HCT116 (cell line): ENCODE measurements at regions not wholly inside any gene's neighbourhood (a gene's known extent, or its start where the extent isn't known, plus 50 kb on each side); places are given as distances from the start of the nearest gene placed in this dataset.

Experiments
- ATAC-seq: fragments of 200-7000 bp; cut with Tn5 transposase; 2 replicates; pipeline ENCODE4 v1.9.1; 2020; ENCODE audit warnings: mild to moderate bottlenecking, moderate library complexity
- BruUV-seq: library from RNA; stranded (reverse); fragments of 400-500 nt; replicated peaks from 2 replicates; lab custom pipeline; 2021; lab: Mats Ljungman, UMichigan
- CTCF ChIA-PET: fragments of 300-600 bp; sonication (Branson Sonifier 250); formaldehyde crosslinking; loops from one replicate; lab custom pipeline; 2021; ENCODE audit warnings: antibody characterized with exemption; lab: Charles Lee
- POLR2A ChIA-PET: fragments of 300-600, 350-600 bp; sonication (Branson Sonifier 250); formaldehyde crosslinking; loops from one replicate; lab custom pipeline; 2021; ENCODE audit warnings: antibody characterized with exemption; lab: Charles Lee
- RAD21 ChIA-PET, 2 experiments: fragments of 300-600 bp; sonication (Branson Sonifier 250); formaldehyde crosslinking; loops; one replicate each; lab custom pipeline; 2023; ENCODE audit warnings: low total read pairs in 2 of 2; ENCODE audit not compliant: uncharacterized antibody in 2 of 2, unreplicated experiment in 2 of 2, low non-redundant PET in 1 of 2; lab: Charles Lee
- DNase-seq: peaks from one replicate; pipeline ENCODE4 v3.0.0-alpha.2; 2010; ENCODE audit warnings: low read depth, low spot score
- H2AFZ ChIP-seq: fragments of 200-600 bp; shearing (Covaris generic), sonication (generic); 2 replicates; pipeline ENCODE4 v1.6.1; 2017; ENCODE audit warnings: low read depth, mixed run types, mixed read lengths, antibody characterized with exemption, low read length; ENCODE audit not compliant: poor library complexity, severe bottlenecking
- H3K27ac ChIP-seq: 2 replicates; pipeline ENCODE4 v1.5.1; 2012; ENCODE audit warnings: low read depth, low read length
- H3K27me3 ChIP-seq: fragments of 200-600 bp; sonication (generic); 2 replicates; pipeline ENCODE4 v1.6.1; 2016; ENCODE audit warnings: mixed run types, low read length, mixed read lengths; ENCODE audit not compliant: insufficient read depth
- H3K36me3 ChIP-seq, 2 experiments: fragments of 200-500 bp in 1 of 2; fragments of 200-600 bp in 1 of 2; sonication (Bioruptor generic) in 1 of 2; sonication (generic) in 1 of 2; 2 replicates each; pipeline versions ENCODE4 v1.5.1 to v1.6.1; 2014 to 2016; ENCODE audit warnings: low read length in 2 of 2, inconsistent platforms in 1 of 2, mixed read lengths in 1 of 2, mixed run types in 1 of 2; ENCODE audit not compliant: insufficient read depth in 2 of 2, control insufficient read depth in 1 of 2
- H3K4me1 ChIP-seq, 2 experiments: fragments of 200-600 bp in 1 of 2; sonication (generic) in 1 of 2; 2 replicates each; pipeline versions ENCODE4 v1.5.1 to v1.6.1; 2012 to 2017; ENCODE audit warnings: low read length in 2 of 2, inconsistent platforms in 1 of 2, mild to moderate bottlenecking in 1 of 2, mixed read lengths in 1 of 2, mixed run types in 1 of 2, moderate library complexity in 1 of 2; ENCODE audit not compliant: insufficient read depth in 2 of 2, control insufficient read depth in 1 of 2
- H3K4me2 ChIP-seq: fragments of 200-600 bp; sonication (generic); 2 replicates; pipeline ENCODE4 v1.6.1; 2017; ENCODE audit warnings: mixed run types, low read length, mixed read lengths
- H3K4me3 ChIP-seq, 2 experiments: fragments of 200-600 bp in 1 of 2; sonication (generic) in 1 of 2; replicated peaks in 1 of 2; 2 replicates each; pipeline ENCODE4 v1.5.1; 2011 to 2016; ENCODE audit warnings: low read length in 2 of 2, control low read depth in 1 of 2, low read depth in 1 of 2, mild to moderate bottlenecking in 1 of 2, mixed read lengths in 1 of 2, mixed run types in 1 of 2
- H3K79me2 ChIP-seq: fragments of 200-600 bp; sonication (generic); 2 replicates; pipeline ENCODE4 v1.6.1; 2017; ENCODE audit warnings: mild to moderate bottlenecking, mixed run types, low read length, moderate library complexity, mixed read lengths; ENCODE audit not compliant: insufficient read depth
- H3K9ac ChIP-seq: fragments of 200-600 bp; sonication (generic); 2 replicates; pipeline ENCODE4 v1.6.1; 2016; ENCODE audit warnings: low read length, mixed read lengths
- H3K9me2 ChIP-seq: fragments of 200-600 bp; sonication (generic), shearing (Covaris generic); 2 replicates; pipeline ENCODE4 v1.6.1; 2017; ENCODE audit warnings: mixed run types, mild to moderate bottlenecking, moderate library complexity; ENCODE audit not compliant: insufficient read depth
- H3K9me3 ChIP-seq, 2 experiments: fragments of 200-500 bp in 1 of 2; fragments of 200-600 bp in 1 of 2; sonication (Bioruptor generic) in 1 of 2; sonication (generic) in 1 of 2; 2 replicates each; pipeline ENCODE4 v1.6.1; 2014 to 2017; ENCODE audit warnings: low read length in 2 of 2, mixed read lengths in 2 of 2, inconsistent platforms in 1 of 2, low read depth in 1 of 2, mild to moderate bottlenecking in 1 of 2, mixed run types in 1 of 2, moderate library complexity in 1 of 2; ENCODE audit not compliant: control insufficient read depth in 1 of 2, insufficient read depth in 1 of 2
- H4K20me1 ChIP-seq: fragments of 200-600 bp; sonication (generic), shearing (Covaris generic); 2 replicates; pipeline ENCODE4 v1.6.1; 2017; ENCODE audit warnings: mixed run types, mild to moderate bottlenecking, moderate library complexity; ENCODE audit not compliant: insufficient read depth
- CBX3 ChIP-seq: IDR thresholded peaks from 2 replicates; pipeline ENCODE4 v1.6.1; 2012; ENCODE audit warnings: low read depth
- CEBPB ChIP-seq: IDR thresholded peaks from 2 replicates; pipeline ENCODE4 v1.6.1; 2012; ENCODE audit warnings: low read depth
- EGR1 ChIP-seq: IDR thresholded peaks from 2 replicates; pipeline ENCODE4 v1.6.1; 2012; ENCODE audit warnings: low read depth
- ELF1 ChIP-seq: IDR thresholded peaks from 2 replicates; pipeline ENCODE4 v1.6.1; 2012; ENCODE audit warnings: low read depth, borderline replicate concordance
- EZH2 ChIP-seq: fragments of 200-600 bp; sonication (generic); IDR thresholded peaks from 2 replicates; pipeline ENCODE4 v1.6.1; 2017; ENCODE audit warnings: antibody characterized with exemption, mixed run types
- EZH2phosphoT487 ChIP-seq: fragments of 200-600 bp; IDR thresholded peaks from 2 replicates; pipeline ENCODE4 v1.6.1; 2018; ENCODE audit warnings: antibody characterized with exemption, borderline replicate concordance
- FOSL1 ChIP-seq: IDR thresholded peaks from 2 replicates; pipeline ENCODE4 v1.6.1; 2012; ENCODE audit warnings: low read depth
- JUND ChIP-seq: IDR thresholded peaks from 2 replicates; pipeline ENCODE4 v1.6.1; 2012
- POLR2A ChIP-seq: IDR thresholded peaks from 2 replicates; pipeline ENCODE4 v1.7.0; 2011; ENCODE audit warnings: borderline replicate concordance; ENCODE audit not compliant: insufficient read depth, insufficient read length; ENCODE audit errors: extremely low read depth
- POLR2AphosphoS5 ChIP-seq: IDR thresholded peaks from 2 replicates; pipeline ENCODE4 v1.6.1; 2011; ENCODE audit warnings: mild to moderate bottlenecking, low read depth, low read length, moderate library complexity
- SIN3A ChIP-seq: IDR thresholded peaks from 2 replicates; pipeline ENCODE4 v1.6.1; 2012; ENCODE audit warnings: low read depth
- SP1 ChIP-seq: IDR thresholded peaks from 2 replicates; pipeline ENCODE4 v1.6.1; 2012; ENCODE audit warnings: low read depth
- TCF7L2 ChIP-seq: IDR thresholded peaks from 2 replicates; pipeline ENCODE4 v1.7.0; 2011; ENCODE audit warnings: borderline replicate concordance, inconsistent platforms; ENCODE audit not compliant: insufficient read depth, insufficient read length; ENCODE audit errors: extremely low read depth
- YY1 ChIP-seq: IDR thresholded peaks from 2 replicates; pipeline ENCODE4 v1.6.1; 2011; ENCODE audit warnings: low read length, low read depth, moderate library complexity, mild to moderate bottlenecking; ENCODE audit not compliant: insufficient replicate concordance; ENCODE audit errors: extremely low read depth
- ZFX ChIP-seq: fragments of 450-650 bp; IDR thresholded peaks from 2 replicates; pipeline ENCODE4 v1.6.1; 2017
- ZNF274 ChIP-seq: fragments of 200-500 bp; sonication (Bioruptor generic); IDR thresholded peaks from 2 replicates; pipeline ENCODE4 v1.6.1; 2014; ENCODE audit warnings: mild to moderate bottlenecking, low read depth, low read length, inconsistent platforms
- intact Hi-C: fragments of 100-400 bp; cut with micrococcal nuclease; formaldehyde crosslinking; loops from 2 replicates; pipeline ENCODE4 v1.10.0; 2022
- TF ChIP-seq, protein P1 (sequence below): IDR thresholded peaks from 2 replicates; pipeline ENCODE4 v1.6.1; 2012; ENCODE audit warnings: low read depth
- TF ChIP-seq, protein P2 (sequence below): IDR thresholded peaks from 2 replicates; pipeline ENCODE4 v1.6.1; 2012
- TF ChIP-seq, protein P3 (sequence below): IDR thresholded peaks from 2 replicates; pipeline ENCODE4 v1.6.1; 2011; ENCODE audit warnings: mild to moderate bottlenecking, low read length, moderate library complexity; ENCODE audit not compliant: insufficient replicate concordance; ENCODE audit errors: extremely low read depth
- TF ChIP-seq, protein P4 (sequence below), 3 experiments: fragments of 200-600 bp in 1 of 3; sonication (generic) in 1 of 3; IDR thresholded peaks in 2 of 3; conservative IDR thresholded peaks in 1 of 3; 2 replicates each; pipeline ENCODE4 v1.5.1; 2012 to 2017; ENCODE audit warnings: low read depth in 2 of 3, low read length in 2 of 3, antibody characterized with exemption in 1 of 3, borderline replicate concordance in 1 of 3, control low read depth in 1 of 3, mild to moderate bottlenecking in 1 of 3, mixed read lengths in 1 of 3, mixed run types in 1 of 3, moderate library complexity in 1 of 3; ENCODE audit not compliant: insufficient read depth in 1 of 3

DNA sequence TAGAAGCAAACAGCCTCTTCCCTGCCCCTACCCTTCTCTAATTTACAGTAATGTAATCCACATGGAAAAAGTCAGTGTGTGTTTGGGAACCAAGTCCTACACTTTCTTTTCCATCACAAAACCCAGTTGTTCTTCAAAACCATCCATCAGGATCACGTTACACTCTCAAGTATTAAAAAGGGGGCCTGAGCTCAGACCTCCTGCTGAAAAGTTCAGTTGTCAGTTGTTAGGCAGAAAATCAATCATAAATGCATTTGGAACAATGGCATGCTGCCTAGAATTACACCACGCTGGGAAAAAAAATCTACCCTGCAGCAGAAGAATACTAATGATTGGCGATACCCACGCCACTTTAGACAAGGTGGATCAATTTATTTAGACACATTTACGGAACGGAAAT is 236.5 kb downstream of the PARM1 start:
- H3K79me2 ChIP-seq: no peaks in the 10 kb centered on the region
- no peaks in the 10 kb centered on the region for H3K9me3 ChIP-seq
- H3K4me3 ChIP-seq: no peak overlapping the region
- H3K9ac ChIP-seq: no peak overlapping the region
- ChIA-PET CTCF (no interaction called here), RAD21 (no interaction called here), POLR2A (no interaction called here)
- ATAC-seq (no peak), DNase-seq (no peak)
- no peaks in the 10 kb centered on the region for H3K9me2 ChIP-seq
- no peaks in the 10 kb centered on the region for H4K20me1 ChIP-seq
- no peaks in the 10 kb centered on the region for H3K4me1 ChIP-seq
- BruUV-seq: no TSS peak
- no peaks in the 10 kb centered on the region for H3K27me3 ChIP-seq
- no peak overlapping the region for H2AFZ ChIP-seq
- TF ChIP-seq JUND (no peak), YY1 (no peak), POLR2AphosphoS5 (no peak), ELF1 (no peak), CBX3 (no peak), ZFX (no peak), SIN3A (no peak), EZH2 (no peak), EZH2phosphoT487 (no peak), POLR2A (no peak), ZNF274 (no peak), CEBPB (no peak), EGR1 (no peak), FOSL1 (no peak), SP1 (no peak), TCF7L2 (no peak)
- TF ChIP-seq, protein P1, sequence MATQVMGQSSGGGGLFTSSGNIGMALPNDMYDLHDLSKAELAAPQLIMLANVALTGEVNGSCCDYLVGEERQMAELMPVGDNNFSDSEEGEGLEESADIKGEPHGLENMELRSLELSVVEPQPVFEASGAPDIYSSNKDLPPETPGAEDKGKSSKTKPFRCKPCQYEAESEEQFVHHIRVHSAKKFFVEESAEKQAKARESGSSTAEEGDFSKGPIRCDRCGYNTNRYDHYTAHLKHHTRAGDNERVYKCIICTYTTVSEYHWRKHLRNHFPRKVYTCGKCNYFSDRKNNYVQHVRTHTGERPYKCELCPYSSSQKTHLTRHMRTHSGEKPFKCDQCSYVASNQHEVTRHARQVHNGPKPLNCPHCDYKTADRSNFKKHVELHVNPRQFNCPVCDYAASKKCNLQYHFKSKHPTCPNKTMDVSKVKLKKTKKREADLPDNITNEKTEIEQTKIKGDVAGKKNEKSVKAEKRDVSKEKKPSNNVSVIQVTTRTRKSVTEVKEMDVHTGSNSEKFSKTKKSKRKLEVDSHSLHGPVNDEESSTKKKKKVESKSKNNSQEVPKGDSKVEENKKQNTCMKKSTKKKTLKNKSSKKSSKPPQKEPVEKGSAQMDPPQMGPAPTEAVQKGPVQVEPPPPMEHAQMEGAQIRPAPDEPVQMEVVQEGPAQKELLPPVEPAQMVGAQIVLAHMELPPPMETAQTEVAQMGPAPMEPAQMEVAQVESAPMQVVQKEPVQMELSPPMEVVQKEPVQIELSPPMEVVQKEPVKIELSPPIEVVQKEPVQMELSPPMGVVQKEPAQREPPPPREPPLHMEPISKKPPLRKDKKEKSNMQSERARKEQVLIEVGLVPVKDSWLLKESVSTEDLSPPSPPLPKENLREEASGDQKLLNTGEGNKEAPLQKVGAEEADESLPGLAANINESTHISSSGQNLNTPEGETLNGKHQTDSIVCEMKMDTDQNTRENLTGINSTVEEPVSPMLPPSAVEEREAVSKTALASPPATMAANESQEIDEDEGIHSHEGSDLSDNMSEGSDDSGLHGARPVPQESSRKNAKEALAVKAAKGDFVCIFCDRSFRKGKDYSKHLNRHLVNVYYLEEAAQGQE: no peak
- TF ChIP-seq, protein P2, sequence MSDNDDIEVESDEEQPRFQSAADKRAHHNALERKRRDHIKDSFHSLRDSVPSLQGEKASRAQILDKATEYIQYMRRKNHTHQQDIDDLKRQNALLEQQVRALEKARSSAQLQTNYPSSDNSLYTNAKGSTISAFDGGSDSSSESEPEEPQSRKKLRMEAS: no peak
- TF ChIP-seq, protein P3, sequence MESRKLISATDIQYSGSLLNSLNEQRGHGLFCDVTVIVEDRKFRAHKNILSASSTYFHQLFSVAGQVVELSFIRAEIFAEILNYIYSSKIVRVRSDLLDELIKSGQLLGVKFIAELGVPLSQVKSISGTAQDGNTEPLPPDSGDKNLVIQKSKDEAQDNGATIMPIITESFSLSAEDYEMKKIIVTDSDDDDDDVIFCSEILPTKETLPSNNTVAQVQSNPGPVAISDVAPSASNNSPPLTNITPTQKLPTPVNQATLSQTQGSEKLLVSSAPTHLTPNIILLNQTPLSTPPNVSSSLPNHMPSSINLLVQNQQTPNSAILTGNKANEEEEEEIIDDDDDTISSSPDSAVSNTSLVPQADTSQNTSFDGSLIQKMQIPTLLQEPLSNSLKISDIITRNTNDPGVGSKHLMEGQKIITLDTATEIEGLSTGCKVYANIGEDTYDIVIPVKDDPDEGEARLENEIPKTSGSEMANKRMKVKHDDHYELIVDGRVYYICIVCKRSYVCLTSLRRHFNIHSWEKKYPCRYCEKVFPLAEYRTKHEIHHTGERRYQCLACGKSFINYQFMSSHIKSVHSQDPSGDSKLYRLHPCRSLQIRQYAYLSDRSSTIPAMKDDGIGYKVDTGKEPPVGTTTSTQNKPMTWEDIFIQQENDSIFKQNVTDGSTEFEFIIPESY: no peak
- TF ChIP-seq, protein P4, sequence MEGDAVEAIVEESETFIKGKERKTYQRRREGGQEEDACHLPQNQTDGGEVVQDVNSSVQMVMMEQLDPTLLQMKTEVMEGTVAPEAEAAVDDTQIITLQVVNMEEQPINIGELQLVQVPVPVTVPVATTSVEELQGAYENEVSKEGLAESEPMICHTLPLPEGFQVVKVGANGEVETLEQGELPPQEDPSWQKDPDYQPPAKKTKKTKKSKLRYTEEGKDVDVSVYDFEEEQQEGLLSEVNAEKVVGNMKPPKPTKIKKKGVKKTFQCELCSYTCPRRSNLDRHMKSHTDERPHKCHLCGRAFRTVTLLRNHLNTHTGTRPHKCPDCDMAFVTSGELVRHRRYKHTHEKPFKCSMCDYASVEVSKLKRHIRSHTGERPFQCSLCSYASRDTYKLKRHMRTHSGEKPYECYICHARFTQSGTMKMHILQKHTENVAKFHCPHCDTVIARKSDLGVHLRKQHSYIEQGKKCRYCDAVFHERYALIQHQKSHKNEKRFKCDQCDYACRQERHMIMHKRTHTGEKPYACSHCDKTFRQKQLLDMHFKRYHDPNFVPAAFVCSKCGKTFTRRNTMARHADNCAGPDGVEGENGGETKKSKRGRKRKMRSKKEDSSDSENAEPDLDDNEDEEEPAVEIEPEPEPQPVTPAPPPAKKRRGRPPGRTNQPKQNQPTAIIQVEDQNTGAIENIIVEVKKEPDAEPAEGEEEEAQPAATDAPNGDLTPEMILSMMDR (IDR thresholded peaks at IDR 0.05 in 2 of 3, conservative IDR thresholded peaks at IDR 0.05 in 1 of 3; ENCODE audit: borderline replicate concordance in 1 of 3, insufficient read depth in 1 of 3, low read depth in 2 of 3, low read length in 2 of 3): no peak
- no peak overlapping the region for H3K27ac ChIP-seq
- H3K4me2 ChIP-seq: no peak overlapping the region
- intact Hi-C loops: no loop called here
- no peaks in the 10 kb centered on the region for H3K36me3 ChIP-seq
